GM10248 (cell line): ENCODE measurements at regions not wholly inside any gene's neighbourhood (a gene's known extent, or its start where the extent isn't known, plus 50 kb on each side); places are given as distances from the start of the nearest gene placed in this dataset.

ENCODE experiments used
- CTCF ChIA-PET: fragments of 300-600 bp; sonication (Branson Sonifier 250); formaldehyde crosslinking; extraction: SDS; loops from one replicate; lab custom pipeline; 2021; ENCODE audit warnings: antibody characterized with exemption; lab: Yijun Ruan, JAX
- POLR2A ChIA-PET: fragments of 350-650 bp; sonication (Branson Sonifier 250); formaldehyde crosslinking; extraction: SDS; loops from one replicate; lab custom pipeline; 2020; ENCODE audit warnings: antibody characterized with exemption; lab: Yijun Ruan, JAX
- DNase-seq: peaks from one replicate; pipeline ENCODE4 v3.0.0; 2012; ENCODE audit errors: extremely low spot score
- TF ChIP-seq, protein P1 (sequence below): IDR thresholded peaks from 2 replicates; pipeline ENCODE4 v1.5.1; 2012; ENCODE audit warnings: mild to moderate bottlenecking, low read depth; ENCODE audit errors: extremely low read depth, missing control alignments, control extremely low read depth

DNA sequence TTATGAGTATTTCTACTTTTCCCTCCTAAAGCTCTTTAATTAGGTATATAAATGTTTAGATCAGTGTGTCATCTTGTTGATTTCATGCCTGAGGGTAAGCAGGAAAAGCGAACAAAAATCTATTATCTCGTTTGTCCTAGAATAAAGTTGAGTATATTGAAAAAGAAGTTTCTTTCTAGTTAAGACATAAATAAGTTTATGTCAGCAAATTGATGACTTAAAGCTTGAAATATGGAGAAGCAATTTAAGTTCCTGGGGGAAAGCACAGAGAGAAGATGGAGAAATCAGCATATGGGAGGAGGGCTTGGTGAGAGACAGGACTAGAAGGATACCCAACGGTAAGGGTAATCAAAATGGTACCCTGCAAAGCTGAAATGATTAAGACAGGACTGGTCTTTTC lies 813.4 kb downstream of the MTRR start:
- DNase-seq: no peak
- ChIA-PET CTCF (no interaction called here), POLR2A (no interaction called here)
- TF ChIP-seq, protein P1, sequence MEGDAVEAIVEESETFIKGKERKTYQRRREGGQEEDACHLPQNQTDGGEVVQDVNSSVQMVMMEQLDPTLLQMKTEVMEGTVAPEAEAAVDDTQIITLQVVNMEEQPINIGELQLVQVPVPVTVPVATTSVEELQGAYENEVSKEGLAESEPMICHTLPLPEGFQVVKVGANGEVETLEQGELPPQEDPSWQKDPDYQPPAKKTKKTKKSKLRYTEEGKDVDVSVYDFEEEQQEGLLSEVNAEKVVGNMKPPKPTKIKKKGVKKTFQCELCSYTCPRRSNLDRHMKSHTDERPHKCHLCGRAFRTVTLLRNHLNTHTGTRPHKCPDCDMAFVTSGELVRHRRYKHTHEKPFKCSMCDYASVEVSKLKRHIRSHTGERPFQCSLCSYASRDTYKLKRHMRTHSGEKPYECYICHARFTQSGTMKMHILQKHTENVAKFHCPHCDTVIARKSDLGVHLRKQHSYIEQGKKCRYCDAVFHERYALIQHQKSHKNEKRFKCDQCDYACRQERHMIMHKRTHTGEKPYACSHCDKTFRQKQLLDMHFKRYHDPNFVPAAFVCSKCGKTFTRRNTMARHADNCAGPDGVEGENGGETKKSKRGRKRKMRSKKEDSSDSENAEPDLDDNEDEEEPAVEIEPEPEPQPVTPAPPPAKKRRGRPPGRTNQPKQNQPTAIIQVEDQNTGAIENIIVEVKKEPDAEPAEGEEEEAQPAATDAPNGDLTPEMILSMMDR: no peak

DNA sequence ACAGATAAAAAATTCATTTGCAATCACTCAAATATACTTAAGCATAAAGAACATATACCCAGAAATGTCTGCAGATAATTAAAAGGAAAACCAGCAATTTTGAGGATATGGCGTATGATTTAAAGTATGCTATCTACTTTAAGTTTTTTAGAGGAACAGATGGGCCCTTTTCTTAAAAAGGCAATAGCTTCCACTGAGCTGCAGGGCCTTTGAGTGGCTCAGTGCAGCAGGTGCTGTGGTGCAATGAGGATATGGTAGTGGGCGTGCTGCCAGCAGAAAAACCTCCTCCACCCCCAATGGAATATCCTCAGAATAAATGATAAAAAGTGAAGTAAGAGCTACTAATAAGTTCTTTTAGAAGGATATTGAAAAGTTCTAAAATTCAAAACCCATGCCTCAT lies 814.5 kb downstream of the MTRR start:
- ChIA-PET CTCF (interaction anchor here (1.0 kb wide), 1 partner anchor 11 kb away, joined by 3 read pairs; no protein-coding TSS in a partner anchor), POLR2A (no interaction called here)
- DNase-seq: no peak
- TF ChIP-seq, protein P1: no peak

GRCh38 chr5:8685704-8686103 lies 816.8 kb downstream of the MTRR start:
- POLR2A ChIA-PET: no interaction called here
- CTCF ChIA-PET: no interaction called here
- TF ChIP-seq, protein P1: no peak
- no peak for DNase-seq

GRCh38 chr5:8686707-8687106 lies 817.8 kb downstream of the MTRR start:
- TF ChIP-seq, protein P1: no peak
- CTCF ChIA-PET: no interaction called here

DNA sequence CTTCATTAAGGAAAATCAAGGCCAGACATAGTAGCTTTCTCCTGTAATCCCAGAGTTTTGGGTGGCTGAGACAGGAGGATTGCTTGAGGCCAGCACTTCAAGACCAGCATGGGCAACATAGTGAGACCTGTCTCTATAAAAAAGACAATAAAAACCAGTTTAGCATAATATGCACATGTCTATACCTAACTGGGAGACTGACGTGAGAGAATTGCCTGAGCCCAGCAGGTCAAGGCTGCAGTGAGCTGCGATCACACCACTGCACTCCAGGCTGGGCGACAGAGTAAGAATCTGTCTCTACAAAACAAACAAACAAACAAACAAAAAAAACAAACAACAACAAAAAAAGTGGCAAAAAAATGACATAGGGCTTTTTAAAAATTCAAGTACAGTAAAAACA lies 820.8 kb downstream of the MTRR start:
- no peak for DNase-seq
- CTCF ChIA-PET: no interaction called here
- POLR2A ChIA-PET: no interaction called here
- TF ChIP-seq, protein P1: no peak

More at GRCh38 chr5:8686707-8687106, 817.8 kb downstream of the MTRR start:
- POLR2A ChIA-PET: no interaction called here
- no peak for DNase-seq

DNA sequence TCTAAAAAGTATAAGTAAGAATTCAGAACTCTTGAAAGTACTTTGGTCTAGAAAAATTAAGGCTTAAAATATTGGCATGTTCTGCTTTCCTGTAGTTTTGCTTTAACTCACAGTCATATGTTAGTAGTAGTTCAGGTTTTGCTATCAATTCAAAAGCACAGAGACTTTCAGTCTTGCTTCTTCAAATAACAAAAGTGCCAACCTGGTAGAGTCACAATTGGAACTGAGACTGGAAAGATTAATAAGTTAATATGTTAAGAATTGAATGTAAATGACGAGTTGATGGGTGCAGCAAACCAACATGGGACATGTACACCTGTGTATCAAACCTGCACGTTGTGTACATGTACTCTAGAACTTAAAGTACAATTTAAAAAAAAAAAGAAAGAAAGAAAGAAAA lies 822.3 kb downstream of the MTRR start:
- DNase-seq: no peak
- ChIA-PET POLR2A (no interaction called here), CTCF (no interaction called here)
- TF ChIP-seq, protein P1: no peak
